ENCODE measurements at regions not wholly inside any gene's neighbourhood (a gene's known extent, or its start where the extent isn't known, plus 50 kb on each side); places are given as distances from the start of the nearest gene placed in this dataset.

GRCh38 chr5:122722341-122722740 is 52.5 kb upstream of the SNX2 start (continued):
- TF ChIP-seq, protein P1, sequence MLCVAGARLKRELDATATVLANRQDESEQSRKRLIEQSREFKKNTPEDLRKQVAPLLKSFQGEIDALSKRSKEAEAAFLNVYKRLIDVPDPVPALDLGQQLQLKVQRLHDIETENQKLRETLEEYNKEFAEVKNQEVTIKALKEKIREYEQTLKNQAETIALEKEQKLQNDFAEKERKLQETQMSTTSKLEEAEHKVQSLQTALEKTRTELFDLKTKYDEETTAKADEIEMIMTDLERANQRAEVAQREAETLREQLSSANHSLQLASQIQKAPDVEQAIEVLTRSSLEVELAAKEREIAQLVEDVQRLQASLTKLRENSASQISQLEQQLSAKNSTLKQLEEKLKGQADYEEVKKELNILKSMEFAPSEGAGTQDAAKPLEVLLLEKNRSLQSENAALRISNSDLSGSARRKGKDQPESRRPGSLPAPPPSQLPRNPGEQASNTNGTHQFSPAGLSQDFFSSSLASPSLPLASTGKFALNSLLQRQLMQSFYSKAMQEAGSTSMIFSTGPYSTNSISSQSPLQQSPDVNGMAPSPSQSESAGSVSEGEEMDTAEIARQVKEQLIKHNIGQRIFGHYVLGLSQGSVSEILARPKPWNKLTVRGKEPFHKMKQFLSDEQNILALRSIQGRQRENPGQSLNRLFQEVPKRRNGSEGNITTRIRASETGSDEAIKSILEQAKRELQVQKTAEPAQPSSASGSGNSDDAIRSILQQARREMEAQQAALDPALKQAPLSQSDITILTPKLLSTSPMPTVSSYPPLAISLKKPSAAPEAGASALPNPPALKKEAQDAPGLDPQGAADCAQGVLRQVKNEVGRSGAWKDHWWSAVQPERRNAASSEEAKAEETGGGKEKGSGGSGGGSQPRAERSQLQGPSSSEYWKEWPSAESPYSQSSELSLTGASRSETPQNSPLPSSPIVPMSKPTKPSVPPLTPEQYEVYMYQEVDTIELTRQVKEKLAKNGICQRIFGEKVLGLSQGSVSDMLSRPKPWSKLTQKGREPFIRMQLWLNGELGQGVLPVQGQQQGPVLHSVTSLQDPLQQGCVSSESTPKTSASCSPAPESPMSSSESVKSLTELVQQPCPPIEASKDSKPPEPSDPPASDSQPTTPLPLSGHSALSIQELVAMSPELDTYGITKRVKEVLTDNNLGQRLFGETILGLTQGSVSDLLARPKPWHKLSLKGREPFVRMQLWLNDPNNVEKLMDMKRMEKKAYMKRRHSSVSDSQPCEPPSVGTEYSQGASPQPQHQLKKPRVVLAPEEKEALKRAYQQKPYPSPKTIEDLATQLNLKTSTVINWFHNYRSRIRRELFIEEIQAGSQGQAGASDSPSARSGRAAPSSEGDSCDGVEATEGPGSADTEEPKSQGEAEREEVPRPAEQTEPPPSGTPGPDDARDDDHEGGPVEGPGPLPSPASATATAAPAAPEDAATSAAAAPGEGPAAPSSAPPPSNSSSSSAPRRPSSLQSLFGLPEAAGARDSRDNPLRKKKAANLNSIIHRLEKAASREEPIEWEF (CRISPR knock-in tag; IDR thresholded peaks at IDR 0.05), result no peak
- TF ChIP-seq SMAD2 (IDR thresholded peaks at IDR 0.05; ENCODE audit: low read depth, low read length), result no peak

- FAIRE-seq, result no peak
- in situ Hi-C loops (cut with MboI) (no loop called here), intact Hi-C loops (cut with micrococcal nuclease) (no loop called here)
- H2AFZ ChIP-seq (ENCODE audit: low read depth, low read length), result no peak overlapping the region
- no TSS peak for BruUV-seq (replicated peaks)
- WGBS (ENCODE audit: insufficient coverage, low coverage, missing lambda C conversion rate), result 9% methylated on average over 3 of the region's 4 CpGs
- H3K9me1 ChIP-seq (ENCODE audit: control insufficient read depth, insufficient read depth, low read length), result no peaks in the 10 kb centered on the region
- ChIA-PET POLR2A (no interaction called here), CTCF (ENCODE audit: low intra/inter-chr PET ratio) (no interaction called here)
- H3K4me3 ChIP-seq, result no peak overlapping the region
- H3K9me3 ChIP-seq (replicated peaks; ENCODE audit: control insufficient read depth, insufficient read depth, low read depth, low read length), result no peaks in the 10 kb centered on the region
- H3K79me2 ChIP-seq (ENCODE audit: control insufficient read depth, insufficient read depth, low read length), result no peaks in the 10 kb centered on the region
- no peak overlapping the region for H3K27ac ChIP-seq (ENCODE audit: extremely low read depth, low read depth, low read length)
- no peak for ATAC-seq
- DNase-seq (ENCODE audit: extremely low read depth in 1 of 4, low spot score in 3 of 4), result no peak
- no peaks in the 10 kb centered on the region for H3K36me3 ChIP-seq (ENCODE audit: control insufficient read depth, insufficient read depth, low read length)
- no peaks in the 10 kb centered on the region for H4K20me1 ChIP-seq (replicated peaks; ENCODE audit: control insufficient read depth, insufficient read depth, low read length)
- peaks cover 4 to 16% of the 10 kb centered on the region in 2 experiments; a peak in 4 of 5 replicates for H3K27me3 ChIP-seq (ENCODE audit: control insufficient read depth in 2 of 2, insufficient read depth in 2 of 2, low read length in 2 of 2)
- H3K4me1 ChIP-seq (replicated peaks in 1 of 2; ENCODE audit: control insufficient read depth in 2 of 2, insufficient read depth in 2 of 2, low read length in 2 of 2), result no peaks in the 10 kb centered on the region
- no peak overlapping the region for H3K9ac ChIP-seq (ENCODE audit: insufficient read depth in 1 of 2, low read depth in 2 of 2, low read length in 2 of 2)
- H3K4me2 ChIP-seq (ENCODE audit: insufficient read depth, low read length), result no peak overlapping the region
- TF ChIP-seq, protein P2, sequence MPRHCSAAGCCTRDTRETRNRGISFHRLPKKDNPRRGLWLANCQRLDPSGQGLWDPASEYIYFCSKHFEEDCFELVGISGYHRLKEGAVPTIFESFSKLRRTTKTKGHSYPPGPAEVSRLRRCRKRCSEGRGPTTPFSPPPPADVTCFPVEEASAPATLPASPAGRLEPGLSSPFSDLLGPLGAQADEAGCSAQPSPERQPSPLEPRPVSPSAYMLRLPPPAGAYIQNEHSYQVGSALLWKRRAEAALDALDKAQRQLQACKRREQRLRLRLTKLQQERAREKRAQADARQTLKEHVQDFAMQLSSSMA (CRISPR knock-in tag; IDR thresholded peaks at IDR 0.05), result no peak
- no peak for TF ChIP-seq KLF6 (CRISPR knock-in tag; IDR thresholded peaks at IDR 0.05; ENCODE audit: borderline replicate concordance)
Measured at GRCh38 chr5:122723606-122724352, 51.1 kb upstream of the SNX2 start.
